ENCODE measurements at regions not wholly inside any gene's neighbourhood (a gene's known extent, or its start where the extent isn't known, plus 50 kb on each side); places are given as distances from the start of the nearest gene placed in this dataset.
"Not testable (repeated sequence)": the region's sequence is repeated elsewhere in the genome, so short reads cannot be mapped to it uniquely, and the experiment has no call there.

DNA sequence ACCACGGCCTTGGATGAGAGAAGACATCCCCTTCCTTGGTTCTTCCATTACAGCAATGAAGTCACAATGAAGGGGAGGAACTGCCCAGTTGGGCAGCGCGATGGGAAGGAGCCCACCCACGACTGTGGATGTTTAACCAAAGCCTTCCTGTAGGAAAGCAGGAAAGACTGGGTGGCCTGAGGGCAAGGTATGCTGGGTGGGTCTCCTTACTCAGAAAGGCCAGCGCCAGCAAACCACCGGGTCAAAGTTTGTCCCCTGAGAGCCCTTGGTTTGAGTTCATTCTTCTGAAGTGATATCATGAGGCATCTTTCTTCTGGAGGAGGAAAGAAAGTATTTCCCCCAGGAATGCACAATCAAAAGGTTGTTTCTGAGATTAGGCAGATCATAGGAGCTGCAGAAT lies 105.2 kb downstream of the C16orf95 start:
- FAIRE-seq (no peak), DNase-seq (ENCODE audit: low spot score) (no peak)

DNA sequence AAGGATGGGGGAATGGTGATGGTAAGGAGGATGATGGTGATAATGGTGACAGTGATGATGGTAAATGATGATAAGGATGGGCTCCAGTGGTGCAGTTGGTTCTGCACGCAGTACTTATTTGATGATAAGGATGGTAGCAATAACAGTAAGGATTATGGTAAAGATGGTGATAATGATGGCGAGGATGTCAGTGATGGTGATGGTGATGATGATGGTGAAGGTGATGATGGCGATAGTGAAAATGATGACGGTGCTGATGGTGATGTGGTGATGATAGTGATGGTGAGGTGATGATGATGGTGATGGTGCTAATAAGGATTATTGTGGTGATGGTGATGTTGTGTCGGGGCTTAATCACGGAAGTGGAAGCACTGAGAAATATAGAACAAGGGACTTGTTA lies 103.7 kb downstream of the C16orf95 start:
- FAIRE-seq (no peak), DNase-seq (ENCODE audit: low spot score) (no peak)

DNA sequence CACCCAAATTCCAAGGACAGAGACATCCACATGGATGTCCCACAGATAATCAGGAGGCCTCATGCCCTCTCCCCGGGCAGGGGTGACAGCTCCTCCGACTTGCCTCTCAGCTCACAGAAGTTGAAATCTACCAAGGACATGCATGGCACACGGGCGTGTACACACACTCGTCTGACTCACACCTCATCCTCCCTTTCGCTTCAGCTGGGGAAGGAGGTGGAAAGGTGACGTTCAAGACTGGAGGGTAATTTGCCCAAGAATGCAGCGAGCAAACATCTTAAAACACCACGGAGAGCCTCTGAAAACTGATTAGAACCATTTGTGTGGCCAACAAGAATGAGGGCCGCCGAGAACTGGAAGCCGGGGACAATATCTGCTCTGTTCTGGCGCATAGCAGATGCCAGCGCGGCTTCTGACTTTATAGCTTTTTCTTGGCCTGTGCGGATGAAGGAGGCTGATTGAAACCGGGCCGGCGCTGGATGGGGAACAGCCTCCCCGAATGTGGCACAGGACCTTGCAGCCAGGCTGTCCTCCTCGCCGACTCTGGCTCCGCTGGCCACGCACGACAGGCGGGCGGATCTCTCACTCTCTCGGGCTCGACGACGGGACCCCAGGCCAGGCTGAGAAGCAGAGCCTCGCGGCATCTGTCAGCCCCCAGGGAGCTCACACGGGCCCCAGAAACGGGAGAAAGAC lies 100.9 kb downstream of the C16orf95 start:
- no peak for FAIRE-seq

DNA sequence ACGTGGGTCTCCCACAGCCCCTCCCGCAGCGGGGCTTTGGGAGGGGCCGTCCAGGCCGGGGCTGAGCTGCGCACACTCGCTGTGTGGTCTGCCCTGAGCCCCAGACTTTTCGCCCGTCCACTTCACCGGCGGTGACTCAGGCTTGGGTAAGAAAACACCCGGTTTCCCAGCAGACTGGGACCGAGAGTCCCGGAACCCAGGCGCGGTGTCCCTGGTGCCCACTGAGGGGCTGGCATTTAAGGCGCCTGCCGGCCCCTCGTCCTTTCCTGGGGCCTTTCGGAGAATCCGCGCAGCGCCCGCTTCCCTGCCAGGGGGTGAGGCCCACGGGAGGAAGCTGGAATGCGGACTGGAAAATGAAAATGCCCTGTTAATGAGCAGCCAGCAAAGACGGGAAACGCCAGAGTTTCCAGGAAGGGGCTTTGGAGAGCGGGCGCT lies 100.3 kb downstream of the C16orf95 start:
- DNase-seq (ENCODE audit: low spot score) (no peak), FAIRE-seq (no peak)

More for the DNA sequence above, 100.9 kb downstream of the C16orf95 start:
- DNase-seq (ENCODE audit: low spot score), result no peak

DNA sequence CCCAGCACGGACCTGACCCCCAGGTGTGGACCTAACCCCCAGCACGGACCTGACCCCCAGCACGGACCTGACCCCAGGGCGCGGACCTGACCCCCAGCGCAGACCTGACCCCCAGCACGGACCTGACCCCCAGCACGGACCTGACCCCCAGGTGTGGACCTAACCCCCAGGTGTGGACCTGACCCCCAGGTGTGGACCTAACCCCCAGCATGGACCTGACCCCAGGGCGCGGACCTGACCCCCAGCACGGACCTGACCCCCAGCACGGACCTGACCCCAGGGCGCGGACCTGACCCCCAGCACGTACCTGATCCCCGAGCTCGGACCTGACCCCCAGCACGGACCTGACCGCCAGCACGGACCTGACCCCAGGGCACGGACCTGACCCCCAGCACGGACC lies 99.4 kb downstream of the C16orf95 start:
- FAIRE-seq; DNase-seq (ENCODE audit: low spot score): not testable (repeated sequence)

DNA sequence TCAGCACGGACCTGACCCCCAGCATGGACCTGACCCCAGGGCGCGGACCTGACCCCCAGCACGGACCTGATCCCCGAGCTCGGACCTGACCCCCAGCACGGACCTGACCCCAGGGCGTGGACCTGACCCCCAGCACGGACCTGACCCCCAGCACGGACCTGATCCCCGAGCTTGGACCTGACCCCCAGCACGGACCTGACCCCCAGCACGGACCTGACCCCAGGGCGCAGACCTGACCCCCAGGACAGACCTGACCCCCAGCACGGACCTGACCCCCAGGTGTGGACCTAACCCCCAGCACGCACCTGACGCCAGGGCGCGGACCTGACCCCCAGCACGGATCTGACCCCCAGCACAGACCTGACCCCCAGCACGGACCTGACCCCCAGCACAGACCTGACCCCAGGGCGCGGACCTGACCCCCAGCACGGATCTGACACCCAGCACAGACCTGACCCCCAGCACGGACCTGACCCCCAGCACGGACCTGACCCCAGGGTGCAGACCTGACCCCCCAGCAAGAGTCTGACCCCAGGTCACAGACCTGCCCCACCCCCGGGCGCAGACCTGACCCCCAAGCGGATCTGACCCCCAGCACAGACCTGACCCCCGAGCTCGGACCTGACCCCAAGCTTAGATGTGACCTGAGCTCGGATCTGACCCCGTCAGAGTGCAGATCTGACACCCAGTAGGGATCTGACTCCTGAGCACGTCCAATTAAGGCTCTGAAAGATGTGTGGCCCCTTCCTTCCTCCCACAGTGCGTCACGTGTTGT lies 98.7 kb downstream of the C16orf95 start:
- FAIRE-seq, result no peak
- DNase-seq (ENCODE audit: low spot score), result no peak

DNA sequence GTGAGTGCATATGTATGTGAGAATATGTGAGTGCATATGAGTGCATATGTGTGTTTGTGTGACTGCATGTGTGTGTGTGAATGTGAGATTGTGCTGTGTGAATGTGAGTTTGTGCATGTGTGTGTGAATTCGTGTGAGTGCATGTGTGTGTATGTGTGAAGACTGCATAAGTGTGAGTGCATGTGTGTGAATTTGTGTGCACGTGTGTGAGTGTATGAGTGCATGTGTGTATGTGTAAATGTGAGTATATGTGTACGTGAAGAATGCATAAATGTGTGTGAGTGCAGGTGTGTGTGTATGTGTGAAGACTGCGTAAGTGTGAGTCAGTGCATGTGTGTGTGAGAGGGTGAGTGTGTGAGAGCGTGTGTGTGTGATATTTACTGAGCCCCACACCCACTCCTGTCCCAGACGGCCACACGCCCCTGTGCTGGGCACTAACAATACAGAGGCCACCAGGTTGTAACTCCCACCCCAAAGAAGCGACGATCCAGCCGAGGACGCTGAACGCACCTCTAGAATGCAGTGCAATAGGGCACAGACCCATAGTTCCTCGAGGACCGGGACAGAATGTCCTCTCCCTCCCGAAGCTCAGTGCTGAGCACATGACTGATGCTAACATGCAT lies 97.8 kb downstream of the C16orf95 start:
- DNase-seq (ENCODE audit: low spot score) (no peak), FAIRE-seq (no peak)

DNA sequence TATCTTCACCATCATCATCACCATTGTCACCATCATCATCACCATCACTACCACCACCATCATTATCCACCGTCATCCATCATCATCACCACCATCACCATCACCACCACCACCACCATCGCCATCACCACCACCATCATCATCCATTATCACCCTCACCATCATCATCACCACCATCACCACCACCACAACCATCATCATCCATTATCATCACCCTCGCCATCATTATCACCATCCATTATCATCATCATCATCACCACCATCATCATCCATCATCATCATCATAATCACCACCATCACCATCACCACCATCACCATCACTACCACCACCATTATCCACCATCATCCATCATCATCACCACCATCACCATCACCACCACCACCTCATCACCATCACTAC lies 95.6 kb downstream of the C16orf95 start:
- DNase-seq (ENCODE audit: low spot score) (no peak), FAIRE-seq (no peak)

DNA sequence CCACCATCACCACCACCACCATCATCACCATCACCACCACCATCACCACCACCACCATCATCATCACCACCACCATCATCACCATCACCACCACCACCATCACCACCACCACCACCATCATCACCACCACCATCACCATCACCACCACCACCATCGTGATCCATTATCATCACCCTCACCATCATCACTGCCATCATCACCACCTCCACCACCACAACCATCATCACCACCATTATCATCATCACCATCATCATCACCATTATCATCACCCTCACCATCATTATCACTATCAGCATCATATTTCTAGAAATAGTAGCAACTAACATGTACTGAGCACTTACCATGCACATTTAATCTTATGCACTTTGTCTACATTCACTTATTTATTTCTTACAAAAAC lies 94.9 kb downstream of the C16orf95 start:
- FAIRE-seq (no peak), DNase-seq (ENCODE audit: low spot score) (no peak)

DNA sequence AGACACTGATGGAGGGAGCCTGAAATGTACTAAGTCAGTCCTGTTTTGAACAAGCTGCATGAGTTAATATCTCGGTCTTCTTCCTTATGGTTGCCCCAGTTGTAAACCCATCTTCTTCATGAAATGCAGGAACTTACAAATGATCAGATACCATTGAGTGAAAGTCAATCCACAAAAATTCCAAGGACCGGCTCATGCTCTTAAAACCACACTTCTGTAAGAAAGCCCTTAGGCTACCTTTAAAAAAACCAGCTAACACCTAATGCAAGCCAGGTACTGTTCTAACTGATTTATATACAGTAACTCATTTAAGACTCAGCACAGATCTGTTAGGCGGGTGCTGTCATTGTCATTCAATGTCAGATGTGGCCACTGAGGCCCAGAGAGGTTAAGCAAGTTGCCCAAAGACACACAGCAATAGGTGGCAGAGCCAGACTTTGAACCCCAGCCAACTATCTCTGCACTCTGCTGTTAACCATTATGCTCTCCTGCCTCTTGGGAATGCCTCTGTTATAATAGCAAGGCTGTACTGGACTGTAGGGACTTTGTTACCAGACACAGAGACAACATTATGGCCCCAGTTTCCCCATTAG lies 93.4 kb downstream of the C16orf95 start:
- FAIRE-seq (no peak), DNase-seq (ENCODE audit: low spot score) (no peak)

DNA sequence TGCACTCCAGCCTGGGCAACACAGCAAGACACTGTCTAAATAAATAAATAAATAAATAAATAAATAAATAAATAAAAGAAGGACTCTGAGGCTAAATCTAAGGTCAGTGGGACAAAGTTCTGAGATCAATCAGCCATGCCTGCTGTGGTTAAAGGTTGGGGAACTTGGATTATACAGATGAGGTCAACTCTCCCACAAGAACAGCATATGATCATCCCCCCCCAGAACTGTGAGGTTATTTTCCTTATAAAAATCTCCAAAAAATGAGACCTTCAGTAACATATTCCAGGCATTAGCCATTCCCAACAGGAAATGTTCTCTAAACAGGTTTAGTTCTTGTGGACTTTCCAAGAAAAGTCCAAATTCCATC lies 90.3 kb downstream of the C16orf95 start:
- no peak for DNase-seq (ENCODE audit: low spot score)
- no peak for FAIRE-seq

DNA sequence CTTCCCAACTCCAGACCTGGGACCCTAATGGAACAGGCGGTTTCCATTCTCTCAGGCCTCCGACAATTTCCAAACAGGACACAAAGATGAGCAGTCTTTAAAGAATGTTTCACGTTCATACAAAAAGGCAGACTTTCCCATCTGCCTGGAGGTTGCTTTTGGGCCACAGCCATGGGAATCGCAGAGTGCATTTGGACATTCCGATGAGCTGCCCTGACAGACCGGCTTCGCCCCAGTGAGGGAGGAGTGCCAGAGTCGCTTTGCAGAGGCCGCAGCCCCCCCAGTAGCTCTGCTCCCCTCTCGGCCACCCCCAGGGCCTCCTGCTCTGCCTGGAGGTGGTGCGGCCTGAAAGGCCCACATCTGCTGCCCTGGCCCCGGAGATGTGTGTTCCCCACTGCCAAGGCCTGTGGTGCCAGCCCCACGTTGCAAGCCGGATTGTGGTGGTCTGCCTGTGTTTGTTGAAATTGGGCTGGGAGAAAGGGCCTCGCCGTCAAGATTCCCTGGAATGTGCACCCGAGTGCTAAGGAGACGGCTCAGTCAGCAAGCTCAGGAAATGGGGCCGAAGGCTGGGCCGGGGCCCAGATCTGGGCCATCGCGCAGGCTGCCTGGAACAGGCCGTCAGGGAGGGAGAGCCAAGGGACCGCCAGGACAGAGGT lies 89.8 kb downstream of the C16orf95 start:
- FAIRE-seq (no peak), DNase-seq (ENCODE audit: low spot score) (no peak)

DNA sequence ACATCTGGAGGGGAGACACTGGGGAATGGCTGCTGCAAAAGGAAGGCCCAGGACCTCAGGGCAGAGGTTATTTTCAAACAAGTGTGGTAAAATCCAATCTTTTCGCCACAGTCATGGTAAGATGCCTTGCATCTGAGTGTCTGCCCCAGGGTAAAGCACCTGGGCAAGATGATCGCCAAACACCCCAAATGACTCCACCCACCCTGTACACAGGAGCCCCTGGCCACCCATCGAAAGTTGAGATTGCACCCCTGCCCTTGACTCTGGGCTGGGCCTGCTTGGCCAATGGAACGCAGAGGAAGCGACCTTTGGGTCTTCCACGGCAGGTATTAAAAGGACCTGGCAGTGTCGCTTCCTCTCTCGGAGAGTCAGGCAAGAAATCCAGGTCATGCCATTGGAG lies 88.8 kb downstream of the C16orf95 start:
- FAIRE-seq, result no peak

DNA sequence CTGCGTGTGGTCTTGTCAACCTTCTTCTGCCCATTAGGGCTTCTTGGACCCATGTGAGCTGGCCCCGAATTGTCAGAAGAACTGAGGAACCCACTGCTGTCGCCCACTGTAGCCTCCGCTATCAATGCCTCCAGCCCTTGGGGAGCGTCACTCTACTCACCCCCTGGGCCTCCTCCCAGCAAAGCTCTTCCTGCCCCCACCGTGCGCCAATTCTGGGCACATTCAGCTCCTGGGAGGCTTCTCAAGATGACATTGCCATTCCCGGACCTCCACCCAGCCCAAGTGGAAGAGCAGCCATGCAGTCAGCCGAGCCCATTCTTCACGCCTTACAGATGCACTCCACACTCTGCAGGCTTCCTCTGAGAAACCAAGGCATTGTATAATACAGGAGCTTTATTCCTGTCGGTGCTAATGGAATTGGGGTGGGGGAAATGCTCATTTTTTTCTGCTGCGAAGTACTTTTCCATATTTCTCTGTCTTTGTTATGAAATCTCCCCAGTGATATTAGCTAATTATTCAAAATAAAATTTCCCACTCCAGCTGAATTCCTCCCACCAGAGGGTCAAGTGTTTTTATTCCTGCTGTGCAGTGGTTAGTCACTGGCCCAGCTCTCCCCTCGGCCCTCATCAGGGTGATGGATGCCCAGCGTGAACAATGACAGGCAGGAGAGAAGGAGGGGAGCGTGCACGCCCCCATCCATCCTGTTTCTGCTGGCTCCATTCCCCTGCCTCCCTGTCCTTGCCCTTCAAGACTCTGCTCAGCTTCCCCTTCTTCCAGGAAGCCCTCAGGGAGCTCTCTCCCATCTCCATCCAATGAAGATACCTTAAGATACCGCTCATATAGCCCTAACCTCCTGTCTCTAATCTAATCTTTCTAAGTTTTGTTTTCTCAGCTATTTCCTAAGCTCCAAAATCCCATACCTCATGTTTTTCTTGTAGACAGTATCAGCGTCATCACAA lies 87.7 kb downstream of the C16orf95 start:
- DNase-seq (ENCODE audit: low spot score) (no peak), FAIRE-seq (no peak)

More for the DNA sequence above, 88.8 kb downstream of the C16orf95 start:
- DNase-seq (ENCODE audit: low spot score), result no peak

DNA sequence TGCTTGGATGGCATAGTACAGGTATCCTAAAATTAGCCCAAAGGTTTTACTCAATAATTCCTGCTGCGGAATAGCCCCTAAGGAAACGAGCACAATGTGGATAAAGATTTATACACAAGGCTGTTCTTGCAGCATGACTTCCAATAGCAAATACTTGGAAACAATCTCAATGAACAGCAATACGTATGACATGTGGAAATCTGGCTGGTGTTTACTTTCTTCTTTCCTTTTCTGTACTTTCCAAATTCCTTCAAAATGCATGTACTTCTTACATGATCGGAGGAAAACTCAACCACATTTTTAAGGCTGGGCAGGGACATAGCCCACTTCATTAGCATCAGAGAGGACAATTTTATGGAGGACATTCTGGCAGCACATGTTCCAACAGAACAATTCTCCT lies 86.6 kb downstream of the C16orf95 start:
- DNase-seq (ENCODE audit: low spot score) (no peak), FAIRE-seq (no peak)

DNA sequence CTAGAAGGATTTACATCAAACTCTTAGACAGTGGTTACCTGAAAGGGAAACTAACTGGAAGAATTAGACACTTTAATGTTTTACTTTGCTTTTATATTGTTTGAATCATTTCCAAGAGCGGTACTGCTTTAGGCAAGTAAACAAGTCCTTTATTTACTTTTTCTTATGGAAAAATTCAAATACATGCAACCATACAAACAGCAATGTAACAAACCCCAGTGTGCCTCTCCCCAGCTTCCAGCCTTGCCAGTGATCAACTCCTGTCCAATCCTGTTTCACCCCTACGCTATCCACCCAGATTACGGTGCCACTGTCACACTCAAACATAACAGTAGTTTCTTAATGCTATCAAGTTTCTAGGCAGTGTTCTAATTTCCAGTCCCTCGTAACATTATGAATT lies 85.9 kb downstream of the C16orf95 start:
- FAIRE-seq, result no peak
- DNase-seq (ENCODE audit: low spot score), result no peak

DNA sequence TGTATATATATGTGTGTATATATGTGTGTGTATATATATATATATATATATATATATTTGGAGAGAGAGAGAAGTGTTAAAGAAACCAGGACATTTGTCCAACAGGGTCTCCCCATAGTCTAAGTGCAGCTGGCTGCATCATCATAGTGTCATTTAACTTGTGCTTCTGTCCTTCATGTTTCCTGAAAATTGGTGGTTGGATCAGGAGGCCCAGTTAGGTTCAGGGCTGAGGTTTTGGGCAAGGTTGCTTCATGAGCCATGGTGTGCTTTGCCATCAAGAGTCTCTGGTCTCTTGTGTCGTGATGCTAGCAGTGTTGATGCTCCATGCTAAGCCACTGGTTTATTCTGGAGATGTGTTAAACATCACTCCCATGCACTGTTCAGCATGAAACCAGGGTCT lies 85.3 kb downstream of the C16orf95 start:
- DNase-seq (ENCODE audit: low spot score) (no peak), FAIRE-seq (no peak)

DNA sequence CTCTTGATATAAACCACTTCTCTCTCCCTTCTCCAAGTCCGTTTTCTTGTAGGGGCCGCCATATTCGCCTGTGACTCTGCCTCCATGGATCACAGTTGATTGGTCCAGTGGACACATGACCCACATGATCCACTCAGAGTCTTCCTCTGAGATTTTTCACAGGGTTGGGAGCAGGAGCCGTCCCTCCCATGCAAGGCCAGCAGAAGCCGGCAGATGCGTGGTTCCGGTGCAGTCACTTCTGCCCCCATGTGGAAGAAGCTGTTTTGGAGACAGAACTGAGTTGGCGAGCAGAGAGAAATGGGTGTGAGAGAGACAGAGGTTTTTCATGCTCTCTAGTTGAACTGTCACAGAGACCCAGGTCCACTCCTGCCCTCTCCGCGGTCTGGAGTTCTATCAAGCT lies 83.3 kb downstream of the C16orf95 start:
- DNase-seq (ENCODE audit: low spot score) (no peak), FAIRE-seq (no peak)

DNA sequence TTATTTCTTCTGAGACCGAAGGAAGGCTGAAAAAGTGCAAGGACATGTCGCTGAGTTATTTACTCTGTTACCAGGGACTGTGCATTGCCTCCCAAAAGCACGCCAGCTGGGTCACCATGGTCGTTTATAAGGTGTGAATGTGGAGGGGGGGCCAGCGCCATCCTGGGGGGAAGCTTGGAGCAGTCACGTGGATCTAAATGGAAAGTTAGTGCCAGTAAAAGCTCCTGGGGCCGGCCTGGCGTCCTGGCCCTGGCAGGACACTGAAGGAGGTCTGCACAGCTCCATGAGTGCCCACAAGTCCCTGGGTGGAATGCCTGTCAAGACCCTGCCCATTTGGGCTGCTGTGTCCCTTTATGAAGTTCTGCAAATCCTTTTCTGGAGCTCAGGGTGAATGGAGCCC lies 82.6 kb downstream of the C16orf95 start:
- DNase-seq (ENCODE audit: low spot score) (no peak), FAIRE-seq (no peak)

DNA sequence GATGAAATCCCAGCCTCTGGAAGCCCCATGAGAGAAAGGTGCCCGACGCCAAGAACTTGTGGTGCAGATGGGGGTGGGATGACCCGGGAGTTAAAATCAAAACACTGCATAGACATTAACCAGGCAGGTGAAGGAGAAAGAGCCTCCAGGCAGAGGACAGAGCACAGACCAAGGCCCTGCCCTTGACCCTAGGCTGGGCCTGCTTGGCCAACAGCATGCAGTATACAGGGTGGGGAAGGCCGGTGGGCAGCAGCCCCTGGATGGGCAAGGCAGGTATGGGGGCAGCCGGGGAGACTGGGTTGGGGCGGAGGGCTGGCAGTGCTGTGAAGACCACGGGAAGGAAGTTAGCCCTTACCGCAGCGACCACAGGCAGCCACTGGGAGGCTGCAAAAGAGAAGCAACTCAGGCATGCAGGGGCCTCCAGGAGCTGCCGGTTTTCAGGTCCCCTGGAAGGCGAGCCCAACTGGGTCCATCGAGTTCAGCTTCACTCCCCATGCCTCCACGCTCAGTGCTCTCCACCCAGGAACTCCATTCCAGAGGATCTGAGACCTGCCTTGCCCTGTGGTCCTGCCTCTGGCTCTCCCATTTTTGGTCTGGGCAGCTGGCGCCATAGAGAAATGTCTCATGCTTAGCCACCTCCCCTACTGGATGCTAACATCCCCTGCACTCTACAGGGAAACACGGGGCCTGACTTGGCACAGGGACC lies 81.2 kb downstream of the C16orf95 start:
- DNase-seq (ENCODE audit: low spot score), result no peak

More for the DNA sequence above, 81.2 kb downstream of the C16orf95 start:
- no peak for FAIRE-seq
